GF-D8 (cell line): ENCODE measurements at regions not wholly inside any gene's neighbourhood (a gene's known extent, or its start where the extent isn't known, plus 50 kb on each side); places are given as distances from the start of the nearest gene placed in this dataset.

ENCODE experiments used
- DNase-seq: peaks from one replicate; lab custom pipeline; 2025; lab: John Stamatoyannopoulos, UW

GRCh38 chr5:6236170-6236793 is 142.1 kb downstream of the MED10 start:
- DNase-seq: no peak

GRCh38 chr5:6235726-6236125 is 142.6 kb downstream of the MED10 start:
- DNase-seq: no peak

DNA sequence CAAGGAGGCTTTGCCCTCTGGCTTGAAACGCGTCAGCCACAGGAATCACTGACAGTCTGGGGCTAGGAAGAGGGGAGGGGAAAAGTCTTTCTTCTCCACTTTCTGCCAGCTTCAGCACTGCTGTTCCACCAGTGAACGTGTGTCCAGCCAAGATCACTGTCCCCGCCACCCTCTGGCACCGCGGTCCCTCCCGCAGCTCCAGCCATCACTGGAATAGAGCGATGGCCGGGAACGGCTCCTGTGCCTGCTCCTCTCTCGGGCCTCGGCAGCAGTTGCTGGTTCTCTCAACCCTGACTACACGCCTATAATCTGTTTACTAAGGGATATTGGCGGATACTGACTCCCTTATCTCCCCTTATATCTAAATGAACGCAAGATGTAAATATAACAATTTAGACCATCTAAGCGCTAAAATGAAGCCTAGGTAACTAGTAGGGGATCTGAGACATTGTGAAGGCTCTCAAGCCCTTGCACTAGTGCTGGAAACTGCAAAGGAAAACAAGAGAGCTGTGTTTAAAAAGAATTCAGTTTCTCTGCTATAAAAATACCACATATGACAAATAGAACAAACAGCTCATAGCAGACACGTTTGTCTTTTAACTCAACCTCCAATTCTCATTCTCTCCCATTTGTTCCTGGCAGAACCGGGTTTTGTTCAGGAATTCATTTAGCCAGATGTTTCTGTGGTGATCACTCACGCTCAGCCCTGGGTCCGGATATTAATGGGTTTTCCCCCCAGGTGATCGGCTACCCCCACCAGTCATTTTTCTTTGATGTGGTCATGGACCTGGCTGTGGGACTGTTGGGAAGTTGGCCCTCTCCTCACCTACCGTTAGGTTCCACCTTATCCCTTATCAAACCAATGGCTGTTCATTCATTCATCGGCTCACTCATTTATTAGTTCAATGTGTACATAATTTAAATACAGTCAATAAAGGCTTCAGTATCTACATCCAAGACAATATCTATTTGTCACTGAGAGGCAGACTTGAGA is 149.8 kb downstream of the MED10 start:
- DNase-seq: no peak

DNA sequence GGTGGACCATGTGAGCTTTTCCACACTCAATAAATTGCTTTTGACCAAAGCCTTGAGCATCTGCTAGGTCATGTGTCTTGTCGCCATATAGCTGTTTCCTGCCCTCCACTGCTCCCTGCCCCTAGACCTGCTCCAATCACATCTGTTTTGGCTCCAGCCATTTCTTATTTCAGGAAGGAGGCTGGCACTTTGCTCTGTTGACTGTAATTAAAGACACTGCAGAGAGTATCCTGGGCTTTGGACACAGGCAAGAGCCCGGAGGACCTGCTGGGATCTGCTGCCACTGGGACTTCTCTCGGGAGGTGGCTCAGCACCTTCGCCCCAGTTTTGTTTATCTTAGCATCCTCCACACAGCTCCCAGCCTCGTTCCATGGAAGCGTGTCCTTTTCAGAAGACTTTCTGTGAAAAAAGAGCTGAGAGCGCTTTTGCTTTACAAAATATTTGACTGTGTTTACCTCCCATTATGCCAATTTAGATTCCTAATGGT is 153.2 kb downstream of the MED10 start:
- DNase-seq: no peak

DNA sequence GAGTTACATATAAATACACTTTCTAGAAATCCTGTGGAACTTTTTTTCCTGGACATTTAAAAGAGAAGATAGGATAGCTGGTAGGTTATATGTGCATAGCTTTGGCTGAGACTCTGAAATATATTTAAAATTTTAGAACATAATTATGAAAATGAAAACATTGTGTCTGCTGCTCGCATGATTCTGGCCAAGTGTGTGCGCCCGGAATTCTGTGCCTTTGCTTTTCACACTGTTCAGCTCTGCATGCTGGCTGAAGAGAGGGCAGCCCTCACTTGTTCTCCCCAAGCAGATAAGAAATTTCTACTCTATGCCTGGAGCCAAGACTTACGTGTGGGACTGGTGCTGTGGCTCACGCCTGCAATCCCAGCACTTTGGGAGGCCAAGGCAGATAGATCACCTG is 153.9 kb downstream of the MED10 start:
- no peak for DNase-seq

DNA sequence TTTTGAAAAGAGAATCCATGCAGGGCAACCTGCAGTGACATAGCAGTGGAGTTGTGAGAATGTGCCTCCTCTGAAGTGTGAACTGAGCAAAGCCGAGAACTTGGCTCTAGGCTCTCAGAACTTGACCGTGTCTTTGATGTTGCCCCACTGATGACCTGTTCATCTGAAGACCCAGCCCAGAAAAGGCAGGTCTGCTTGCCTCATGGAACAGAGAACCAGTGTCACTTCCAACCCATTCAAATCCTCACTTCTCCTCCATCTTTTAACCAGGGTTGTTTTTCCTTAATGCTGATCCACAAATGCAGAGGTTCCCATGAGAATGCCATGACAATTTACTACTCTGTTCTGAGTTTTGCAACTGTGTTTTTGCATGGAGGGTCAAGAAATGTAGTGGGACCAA is 155.4 kb downstream of the MED10 start:
- DNase-seq: no peak

DNA sequence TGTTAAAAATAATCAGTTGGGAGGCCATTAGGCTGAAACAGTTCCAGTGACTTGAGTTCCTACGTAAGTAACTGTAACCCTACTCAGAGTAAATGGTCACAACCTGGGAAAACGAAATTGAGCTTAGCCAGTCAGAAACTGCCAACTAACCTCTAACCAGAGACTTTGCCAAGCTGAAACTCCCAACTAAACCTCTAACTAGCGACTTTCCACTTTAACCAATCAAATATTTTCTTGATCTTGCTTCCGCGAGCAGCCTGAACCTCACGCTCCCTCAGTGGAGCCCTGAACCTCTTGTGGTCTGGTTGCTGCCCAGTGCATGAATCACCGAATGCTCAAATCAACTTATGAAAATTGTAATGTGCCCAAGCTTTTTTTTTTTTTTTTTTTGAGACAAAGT is 156.2 kb downstream of the MED10 start:
- no peak for DNase-seq

- no peak for DNase-seq
Measured at GRCh38 chr5:6221141-6221626, 157.2 kb downstream of the MED10 start.

GRCh38 chr5:6220346-6221088 is 157.8 kb downstream of the MED10 start:
- no peak for DNase-seq

GRCh38 chr5:6218517-6218916 is 159.8 kb downstream of the MED10 start:
- DNase-seq: no peak

- no peak for DNase-seq
Measured at GRCh38 chr5:6218116-6218515, 160.2 kb downstream of the MED10 start.

DNA sequence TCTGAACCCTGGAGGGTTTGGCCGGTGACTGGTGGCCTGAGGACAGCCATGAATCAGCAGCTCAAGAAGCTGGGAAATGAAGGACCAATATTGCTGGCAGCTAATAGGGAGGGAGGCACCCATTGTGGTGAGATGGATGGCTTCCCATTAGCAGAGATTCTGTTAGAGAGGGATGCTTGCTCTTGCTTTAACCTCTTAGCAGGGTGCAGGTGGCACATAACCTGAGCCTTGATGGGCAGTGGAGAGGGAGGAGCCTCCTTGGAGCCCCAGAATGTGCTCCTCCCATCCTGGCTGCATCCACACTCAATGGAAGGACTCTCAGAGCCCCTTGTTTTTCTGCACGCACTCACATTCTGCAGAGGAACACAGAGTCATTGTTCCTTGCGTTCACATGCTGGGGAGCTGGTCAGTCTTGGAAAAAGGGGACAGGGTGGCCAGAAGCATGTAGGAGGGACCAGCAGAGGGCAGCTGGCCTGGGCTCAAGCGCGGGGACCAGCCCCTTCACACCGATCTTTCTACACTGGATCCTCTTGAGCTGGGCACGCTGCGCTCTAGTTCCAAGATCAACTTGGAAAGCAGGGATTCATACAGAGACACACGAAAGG is 161.8 kb downstream of the MED10 start:
- no peak for DNase-seq

DNA sequence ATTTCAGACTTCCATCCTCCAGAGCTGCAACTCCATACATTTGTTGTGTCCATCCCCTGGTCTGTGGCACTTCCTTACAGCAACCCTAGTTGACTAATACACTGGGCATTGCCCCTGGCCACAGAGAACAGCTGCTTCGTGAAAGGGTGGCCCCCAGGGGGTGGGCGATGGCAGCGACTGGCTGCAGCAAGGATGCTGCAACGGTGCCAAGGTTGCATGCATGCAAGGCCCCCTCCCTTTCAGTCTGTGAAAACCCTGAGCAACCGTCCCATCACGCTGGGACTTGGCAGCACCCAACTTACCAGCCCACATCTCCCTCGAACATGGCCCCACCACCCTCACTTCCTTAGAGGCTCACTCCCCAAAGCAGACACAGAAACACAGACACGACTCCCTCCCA is 162.5 kb downstream of the MED10 start:
- no peak for DNase-seq

- DNase-seq: no peak
Measured at GRCh38 chr5:6212244-6212643, 166.1 kb downstream of the MED10 start.

GRCh38 chr5:6206501-6206900 is 171.8 kb downstream of the MED10 start:
- no peak for DNase-seq

DNA sequence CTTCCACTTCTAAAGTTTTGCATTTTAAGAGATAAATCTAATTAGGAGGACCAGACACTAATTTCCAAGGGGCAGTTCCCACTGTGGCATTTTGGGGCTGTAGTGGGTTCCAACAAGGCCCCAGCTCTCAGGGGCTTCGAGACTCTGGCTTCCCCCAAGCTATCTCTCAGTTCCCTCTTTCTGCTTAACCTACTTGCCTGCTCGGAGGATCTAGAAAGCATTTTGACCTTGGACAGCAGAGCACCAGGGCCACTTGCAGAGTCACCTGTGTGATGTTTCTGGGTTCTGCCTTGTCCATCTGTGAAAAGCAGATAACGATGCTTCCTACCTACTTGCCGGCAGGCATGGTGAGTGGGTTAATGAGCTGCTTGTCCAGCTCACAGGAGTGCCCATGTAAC is 175.4 kb downstream of the MED10 start:
- no peak for DNase-seq

DNA sequence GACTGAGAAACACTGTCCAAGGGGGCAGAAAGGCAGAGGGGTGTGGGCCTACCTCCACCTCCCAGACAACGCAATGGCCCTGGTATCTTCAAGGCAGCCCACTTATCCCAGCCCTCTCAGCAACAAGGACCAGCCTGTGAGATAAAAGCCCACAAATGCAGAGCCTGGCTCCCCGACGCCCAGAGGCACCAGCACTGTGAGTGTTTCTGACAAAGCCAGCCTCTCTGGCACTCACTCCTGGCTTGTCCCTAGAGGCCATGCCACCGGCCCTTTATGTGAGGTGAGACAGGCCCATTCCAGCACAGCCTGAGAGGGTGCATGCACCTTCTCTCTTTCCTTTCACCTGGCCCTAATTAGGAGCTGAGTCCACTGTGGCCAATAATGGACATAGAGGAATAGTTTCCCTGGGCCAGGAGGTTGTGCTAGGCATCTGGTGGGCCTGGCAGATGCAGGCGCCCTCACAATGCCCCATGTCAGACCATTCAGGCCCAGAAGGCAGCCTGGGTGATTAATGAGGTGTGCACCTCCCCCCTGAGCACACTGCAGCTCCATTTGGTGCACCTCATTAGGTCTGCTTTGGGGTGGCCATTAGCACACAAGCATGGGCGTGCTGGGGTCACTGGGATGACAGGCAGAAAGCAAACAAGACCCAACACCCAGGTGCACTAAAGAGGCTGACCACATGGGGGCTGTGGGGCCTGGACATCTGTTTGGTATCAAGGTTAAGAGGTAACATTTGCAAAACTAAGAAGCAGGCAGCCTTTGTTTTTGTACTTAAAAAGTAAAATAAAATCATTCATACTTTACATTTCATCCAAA is 176.0 kb downstream of the MED10 start:
- no peak for DNase-seq

DNA sequence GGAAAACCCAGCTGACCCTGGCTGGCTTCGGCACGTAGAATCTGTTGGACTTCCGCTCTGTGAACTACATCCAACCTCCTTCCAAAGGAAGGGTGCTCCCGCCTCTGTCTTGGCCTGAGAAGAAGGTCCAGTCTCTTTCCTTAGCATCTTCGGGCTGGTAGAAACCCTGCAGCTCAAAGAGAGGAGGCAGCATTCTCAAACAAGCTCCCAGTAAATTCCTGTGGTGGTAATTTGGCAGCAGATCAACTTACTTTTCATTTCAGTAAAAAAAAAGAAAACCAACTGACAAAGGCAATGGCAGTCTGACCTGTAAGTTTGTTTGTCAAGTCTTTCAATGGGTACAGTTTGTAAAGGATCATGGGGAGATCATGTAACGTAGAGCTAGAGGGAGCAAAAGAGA is 176.7 kb downstream of the MED10 start:
- no peak for DNase-seq

GRCh38 chr5:6198531-6198930 is 179.8 kb downstream of the MED10 start:
- no peak for DNase-seq

- DNase-seq: no peak
Measured at GRCh38 chr5:6197427-6197826, 180.9 kb downstream of the MED10 start.

- DNase-seq: no peak
Measured at GRCh38 chr5:6195711-6196358, 182.5 kb downstream of the MED10 start.
